HG03175 (cell line): ENCODE measurements at regions not wholly inside any gene's neighbourhood (a gene's known extent, or its start where the extent isn't known, plus 50 kb on each side); places are given as distances from the start of the nearest gene placed in this dataset.

Source experiments
- ATAC-seq: cut with Tn5 transposase; IDR thresholded peaks from one replicate; pipeline ENCODE4 v1.9.1; 2021; ENCODE audit warnings: mild to moderate bottlenecking, moderate library complexity; ENCODE audit not compliant: unreplicated experiment

DNA sequence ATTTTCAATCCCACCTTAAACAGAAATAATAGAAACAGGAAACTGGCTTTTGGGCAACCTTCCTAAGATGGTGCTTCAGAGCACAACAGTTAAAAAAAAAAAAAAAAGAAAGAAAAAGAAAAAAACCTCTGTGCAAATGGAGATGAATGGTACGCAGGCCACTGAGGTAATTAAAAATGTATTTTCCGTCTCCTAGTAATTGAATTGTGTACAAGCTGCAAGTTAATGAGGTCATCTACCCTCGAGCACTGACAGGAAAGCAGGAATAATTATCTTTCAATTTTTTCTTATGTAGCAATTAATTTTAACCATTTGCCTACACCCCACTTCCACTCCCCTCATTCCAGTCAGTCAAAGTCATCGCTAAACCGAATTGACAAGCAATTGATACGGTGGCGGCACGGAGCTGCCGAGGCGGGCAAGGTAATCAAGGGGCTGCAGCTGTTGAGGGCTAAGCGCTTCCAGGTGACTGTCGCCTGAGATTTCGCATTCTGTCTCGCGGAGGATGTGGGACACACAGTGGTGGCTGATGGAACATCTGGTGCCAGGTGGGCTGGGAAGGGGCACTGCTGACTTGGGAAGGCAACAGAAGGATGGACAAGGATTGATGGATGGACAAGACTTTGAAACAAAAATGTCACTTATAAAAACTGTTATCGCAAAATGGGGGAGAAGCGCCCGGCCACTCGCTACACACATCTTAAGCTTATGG, 109.4 kb downstream of the RCN1 start:
- no peak for ATAC-seq

DNA sequence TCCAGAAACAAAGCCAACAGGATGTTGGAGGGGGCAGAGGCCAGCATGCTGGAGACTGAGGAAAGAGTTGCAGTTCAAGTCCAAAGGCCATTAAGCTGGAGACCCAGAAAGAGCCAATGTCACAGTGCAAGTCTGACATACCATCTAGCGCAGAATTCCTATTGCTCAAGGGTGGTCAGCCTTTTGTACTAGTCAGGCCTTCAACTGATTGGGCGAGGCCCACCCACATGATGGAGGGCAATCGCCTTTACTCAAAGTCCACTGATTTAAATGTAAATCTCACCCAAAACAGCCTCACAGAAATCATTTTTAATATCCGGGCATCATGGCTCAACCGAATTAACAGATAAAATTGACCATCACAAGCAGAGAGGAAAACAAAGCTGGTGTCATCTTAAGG, 113.9 kb downstream of the RCN1 start:
- no peak for ATAC-seq

DNA sequence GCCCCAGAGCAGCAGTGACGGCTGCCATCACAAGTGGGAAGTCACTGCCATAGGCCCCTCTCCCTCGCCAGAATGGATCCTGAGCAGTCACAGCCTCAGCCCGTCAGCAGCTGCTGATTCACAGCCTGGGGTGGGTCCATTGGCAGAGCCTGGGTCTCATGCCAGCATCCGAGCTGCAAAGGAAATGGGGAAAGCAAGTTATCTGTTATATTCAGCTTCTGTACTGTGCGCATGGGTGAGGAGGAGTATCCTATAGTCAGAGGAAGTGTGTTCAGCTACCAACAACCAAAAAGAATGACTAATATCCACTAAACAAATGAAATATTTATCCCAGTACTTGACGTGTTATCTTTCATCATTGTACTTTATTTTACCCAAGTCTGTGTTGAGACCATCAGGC, 119.7 kb downstream of the RCN1 start:
- no peak for ATAC-seq

DNA sequence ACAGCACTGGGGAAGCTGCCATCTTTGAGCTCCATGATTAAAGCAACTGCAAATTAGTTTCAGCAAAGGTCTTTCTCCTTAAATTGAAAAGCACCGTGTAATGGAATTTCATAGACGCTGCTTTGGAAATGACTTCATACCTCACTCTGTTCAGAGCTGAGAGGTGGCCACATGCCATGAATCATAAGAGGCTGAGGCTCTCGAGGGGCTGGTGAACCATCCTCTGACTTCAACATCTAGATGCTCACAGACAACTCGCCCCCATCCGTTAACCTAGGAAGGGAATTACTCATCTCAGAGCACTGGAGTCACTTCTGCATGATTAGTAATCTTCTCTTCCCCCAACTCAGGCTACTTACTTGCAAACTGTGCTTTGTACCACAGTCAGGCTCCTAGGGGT, 122.3 kb downstream of the RCN1 start:
- ATAC-seq = no peak

DNA sequence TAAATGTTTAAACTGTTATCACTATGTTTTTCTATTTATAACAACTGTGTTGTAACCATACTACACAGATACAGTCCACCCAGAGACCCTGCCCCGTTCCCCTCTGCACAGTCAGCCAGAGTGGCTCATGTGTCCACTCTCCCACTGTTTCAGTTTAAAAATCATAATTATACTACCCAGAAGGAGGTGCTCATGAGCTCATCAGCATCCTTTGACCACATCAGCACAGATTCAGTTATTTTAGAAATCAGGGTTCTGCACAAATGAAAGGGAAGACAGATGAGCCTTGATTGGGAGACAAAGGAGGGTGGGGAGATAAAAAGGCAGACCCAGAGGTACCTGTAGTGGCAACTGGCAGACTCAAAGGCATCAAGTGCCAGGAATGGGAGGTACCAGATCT, 124.3 kb downstream of the RCN1 start:
- ATAC-seq = no peak

DNA sequence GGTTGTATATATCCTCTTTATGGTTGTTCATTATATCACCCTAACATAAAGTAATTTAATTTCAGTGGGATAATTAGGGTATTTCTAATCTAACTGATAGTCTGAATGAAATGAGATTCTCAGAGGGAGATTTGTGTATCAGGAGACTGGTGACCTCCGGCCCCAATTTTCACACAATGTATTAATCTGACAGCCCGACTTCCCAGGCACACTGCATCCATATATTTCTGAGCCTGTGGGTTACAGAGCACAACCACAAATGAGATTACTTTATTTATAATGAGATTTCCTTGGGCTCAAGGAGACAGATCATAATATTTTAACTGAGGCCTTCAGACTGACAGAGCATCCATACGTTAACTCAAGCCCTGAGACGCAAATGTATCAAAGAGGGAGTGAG, 125.9 kb downstream of the RCN1 start:
- no peak for ATAC-seq

DNA sequence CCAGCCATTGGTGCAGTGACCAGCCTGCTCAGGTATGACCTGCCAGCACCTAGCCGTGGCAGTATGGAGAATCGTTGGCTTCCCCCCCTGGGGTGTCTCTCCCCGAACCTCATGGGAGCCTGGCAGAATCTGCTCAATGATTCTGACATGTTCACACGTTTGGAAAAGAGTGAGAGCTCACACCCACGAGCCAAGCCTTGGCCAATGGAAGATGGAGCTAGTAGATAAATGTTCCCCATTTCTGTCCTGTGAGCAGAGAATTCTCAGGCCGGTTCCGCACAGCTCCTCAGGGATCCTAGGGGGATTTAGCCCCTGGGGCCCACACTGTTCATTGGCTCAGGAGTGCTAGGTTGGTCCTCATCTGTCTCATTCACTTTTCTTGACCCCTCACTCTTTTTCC, 128.4 kb downstream of the RCN1 start:
- no peak for ATAC-seq

DNA sequence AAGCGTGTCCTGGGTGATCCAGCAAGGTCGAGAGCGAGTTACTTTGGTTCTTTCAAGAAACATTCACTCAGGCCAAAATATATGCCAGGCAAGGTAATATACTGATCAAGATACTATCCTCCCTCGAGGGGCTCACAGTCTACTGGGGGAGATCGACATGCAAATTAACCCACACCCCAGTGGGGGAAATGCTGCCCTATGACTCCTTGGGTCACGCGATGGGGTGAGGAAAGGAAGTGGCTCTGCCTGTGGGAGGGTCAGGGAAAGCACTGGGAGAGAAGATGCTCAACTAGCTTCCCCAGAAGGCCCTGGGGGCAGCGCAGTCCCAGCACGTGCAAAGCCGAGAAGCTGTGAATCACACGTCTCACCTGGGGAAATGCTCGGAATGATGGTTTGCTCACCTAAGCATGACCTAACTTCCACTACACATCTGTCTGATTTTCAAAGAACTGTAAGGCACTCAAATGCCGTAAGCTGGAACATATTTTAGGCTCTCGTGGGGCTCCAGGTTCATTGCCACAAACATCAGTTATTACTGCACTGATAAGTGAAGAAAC, 130.7 kb downstream of the RCN1 start:
- no peak for ATAC-seq

DNA sequence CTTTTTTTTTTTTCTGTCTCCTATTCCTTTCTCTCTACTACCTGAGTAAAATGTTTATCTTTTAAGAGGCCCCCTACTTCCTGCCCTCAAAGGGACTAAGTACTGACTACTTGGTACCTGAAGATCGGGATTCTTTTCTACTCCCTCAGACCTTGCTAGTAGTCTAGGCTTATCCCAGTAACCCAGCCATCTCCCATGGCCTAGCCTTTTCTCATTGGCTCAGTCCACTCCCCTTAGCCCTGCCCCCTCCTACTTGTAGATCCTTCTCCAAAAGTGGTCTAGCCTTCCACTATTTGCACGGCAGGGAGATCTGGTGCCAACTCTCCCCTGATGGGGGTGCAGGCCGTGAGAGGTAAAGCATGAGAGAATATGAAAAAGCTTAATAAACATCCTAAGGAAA, 133.7 kb downstream of the RCN1 start:
- no peak for ATAC-seq

DNA sequence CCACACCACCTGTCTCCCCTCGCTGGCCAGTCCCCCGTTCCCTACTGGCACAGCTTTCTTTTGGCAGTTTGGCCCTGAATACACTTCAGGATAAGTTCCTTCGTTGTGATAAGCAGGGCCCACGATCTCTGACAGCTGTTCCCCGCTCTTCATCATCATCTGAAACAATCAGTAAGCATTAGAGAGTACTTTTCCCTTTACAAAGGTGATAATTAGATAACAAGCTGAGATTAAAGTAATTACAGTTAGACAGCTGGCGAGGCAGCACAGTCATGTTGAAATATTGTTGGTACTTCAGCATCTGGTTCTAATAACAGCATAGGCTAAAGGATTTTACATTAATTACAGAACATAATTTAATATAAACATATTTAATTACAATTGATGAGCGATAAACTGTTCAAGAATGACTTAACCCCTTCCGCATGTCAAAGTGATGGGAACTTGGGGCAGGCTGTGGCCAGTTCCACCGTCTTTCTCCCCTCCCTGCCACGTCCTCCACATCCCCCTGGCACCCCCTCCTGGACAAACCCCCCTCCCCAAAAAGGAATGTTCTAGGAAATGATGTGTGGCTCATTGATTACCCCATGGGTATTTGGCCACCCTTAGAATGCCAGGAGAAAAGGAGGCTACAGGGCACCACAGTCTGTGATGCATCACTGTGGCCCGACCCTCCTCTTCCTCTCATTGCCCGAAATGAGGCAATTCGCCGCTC, 134.9 kb downstream of the RCN1 start:
- ATAC-seq = no peak

DNA sequence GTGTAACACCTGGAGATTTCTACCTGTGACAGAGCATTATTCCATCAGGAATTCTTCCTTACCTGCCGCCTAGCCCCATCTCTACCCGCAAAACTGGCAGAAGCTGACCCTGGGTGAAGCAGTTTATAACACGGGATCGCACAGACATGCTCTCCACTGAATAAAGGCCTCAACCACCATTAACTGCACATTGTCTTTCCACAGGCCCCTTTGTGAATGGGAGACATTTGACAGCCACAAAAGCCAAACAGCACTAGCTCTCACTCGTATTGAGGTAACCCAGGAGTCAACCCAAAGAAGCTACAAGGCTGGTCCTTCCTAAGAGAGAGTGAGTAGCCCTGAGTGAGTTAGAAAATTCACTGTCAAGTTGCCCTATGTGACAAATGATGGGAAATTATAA, 135.6 kb downstream of the RCN1 start:
- ATAC-seq = no peak

DNA sequence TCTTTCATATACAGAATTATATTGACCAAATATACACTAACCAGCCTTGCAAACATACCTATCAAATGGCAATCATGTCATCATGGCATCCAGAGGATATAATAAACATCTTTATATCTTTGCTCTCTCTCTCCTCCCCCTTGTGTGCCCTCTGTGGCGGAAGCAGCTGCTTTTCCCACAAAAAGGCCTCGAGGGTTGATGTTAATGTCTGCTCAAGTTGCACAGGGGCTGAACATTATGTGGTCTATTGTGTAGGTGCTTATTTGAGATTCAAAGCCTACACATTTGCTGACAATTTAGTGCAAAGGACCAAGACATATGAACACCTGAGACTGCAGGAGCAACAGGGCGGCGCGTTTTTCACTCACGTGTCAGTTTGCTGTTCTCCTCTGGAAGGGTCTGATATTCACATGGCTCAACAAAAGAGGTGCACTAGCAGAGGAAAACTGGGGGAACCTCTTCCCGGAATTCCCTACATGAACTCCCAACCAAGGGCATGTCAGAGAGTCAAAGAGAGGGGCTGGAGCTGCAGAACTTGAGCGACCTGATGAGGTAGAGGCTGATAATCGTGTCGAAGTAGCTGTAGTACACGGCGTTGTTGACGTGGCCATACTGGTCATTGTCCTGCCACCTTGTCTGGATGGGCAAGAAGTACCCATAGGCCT, 138.8 kb downstream of the RCN1 start:
- ATAC-seq = no peak

DNA sequence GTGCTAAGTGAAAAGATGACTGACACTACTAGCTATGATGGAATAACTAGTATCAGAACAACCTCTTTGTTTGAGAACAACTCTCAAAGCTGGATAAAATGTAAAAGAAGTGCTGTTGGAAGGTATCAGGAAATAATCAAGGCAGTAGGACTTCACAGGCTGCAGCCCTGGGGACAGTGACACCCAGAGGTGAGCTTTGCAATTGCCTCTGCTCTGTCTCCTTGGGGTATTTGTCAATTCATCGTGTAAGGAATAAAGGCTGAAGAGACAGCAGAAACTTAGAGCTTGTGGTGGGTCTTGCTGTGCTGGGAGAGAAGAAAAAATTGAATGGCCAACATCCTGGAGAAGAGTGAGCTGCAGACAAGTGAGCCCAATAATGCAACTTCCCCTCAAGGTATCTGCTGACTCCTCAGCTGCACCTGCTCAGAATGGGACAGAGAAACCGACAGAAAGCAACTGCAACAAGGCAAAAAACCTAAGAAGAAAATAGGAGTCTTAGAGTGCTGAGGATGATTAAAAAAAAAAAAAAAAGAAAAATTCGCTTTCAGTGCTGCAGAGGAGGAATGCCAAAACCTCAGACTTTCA, 141.1 kb downstream of the RCN1 start:
- ATAC-seq = peak; percentile 84

DNA sequence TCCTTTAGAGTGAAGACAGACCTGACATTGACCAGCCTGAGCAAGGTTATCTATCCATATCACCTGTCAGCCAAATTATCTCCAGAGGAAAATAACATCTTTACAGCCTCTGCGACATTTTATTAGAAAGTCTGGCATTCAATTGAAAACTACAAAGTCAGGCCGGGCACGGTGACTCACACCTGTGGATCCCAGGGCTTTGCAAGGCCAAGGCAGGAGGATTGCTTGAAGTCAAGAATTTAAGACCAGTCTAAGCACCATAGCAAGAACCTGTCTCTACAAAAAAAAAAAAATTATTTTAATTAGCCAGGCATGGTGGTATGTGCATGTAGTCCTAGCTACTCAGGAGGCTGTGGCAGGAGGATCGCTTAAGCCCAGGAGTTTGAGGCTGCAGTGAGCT, 141.6 kb downstream of the RCN1 start:
- ATAC-seq = no peak

DNA sequence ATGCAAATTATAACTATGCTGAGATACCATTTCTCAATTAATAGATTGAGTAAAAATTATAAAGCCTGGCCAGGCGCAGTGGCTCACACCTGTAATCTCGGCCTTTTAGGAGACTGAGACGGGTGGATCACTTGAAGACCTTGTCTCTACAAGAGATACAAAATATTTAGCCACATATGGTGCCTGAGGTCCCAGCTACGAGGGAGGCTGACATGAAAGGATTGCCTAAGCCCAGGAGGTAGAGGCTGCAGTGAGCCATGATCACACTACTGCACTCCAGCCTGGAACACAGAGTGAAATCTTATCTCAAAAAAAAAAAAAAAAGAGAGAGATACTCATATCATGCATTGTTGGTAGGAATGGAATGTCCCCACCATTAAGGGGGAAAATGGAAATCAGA, 142.4 kb downstream of the RCN1 start:
- no peak for ATAC-seq

DNA sequence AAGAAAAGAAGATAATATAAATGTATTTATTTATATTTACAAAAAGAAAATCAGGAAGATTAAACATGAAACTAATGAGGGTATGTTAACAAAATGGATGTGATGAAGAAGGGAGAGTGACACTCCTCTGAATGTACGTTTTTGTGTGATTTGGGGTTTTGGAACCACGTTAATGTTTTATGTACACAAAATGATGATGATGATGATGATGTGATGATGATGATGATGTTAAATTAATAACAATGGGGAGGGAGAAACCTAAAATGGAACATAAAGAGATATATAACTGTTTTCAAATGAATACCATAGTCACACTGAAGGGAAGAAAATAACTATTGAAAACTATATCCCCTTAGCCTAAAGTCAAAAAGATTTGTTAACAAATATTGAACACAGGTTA, 143.1 kb downstream of the RCN1 start:
- no peak for ATAC-seq

DNA sequence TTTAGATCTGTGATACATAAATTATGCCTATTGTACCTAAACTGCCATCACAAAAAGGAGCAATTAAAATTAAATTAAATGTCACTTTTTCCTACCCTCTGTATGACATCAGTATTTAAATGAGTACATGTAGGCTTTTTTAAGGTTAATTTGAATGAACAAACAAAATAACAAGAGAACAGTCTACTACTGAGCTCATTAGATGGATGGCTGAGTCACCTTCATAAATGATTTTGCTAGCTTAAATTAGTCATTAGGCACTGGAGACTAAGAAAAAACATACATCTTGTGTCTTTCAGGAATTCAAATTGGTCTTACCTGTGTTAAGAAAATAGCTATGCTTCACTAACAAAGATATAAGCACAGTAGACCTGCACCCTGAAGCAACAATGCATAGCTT, 153.6 kb downstream of the RCN1 start:
- no peak for ATAC-seq

DNA sequence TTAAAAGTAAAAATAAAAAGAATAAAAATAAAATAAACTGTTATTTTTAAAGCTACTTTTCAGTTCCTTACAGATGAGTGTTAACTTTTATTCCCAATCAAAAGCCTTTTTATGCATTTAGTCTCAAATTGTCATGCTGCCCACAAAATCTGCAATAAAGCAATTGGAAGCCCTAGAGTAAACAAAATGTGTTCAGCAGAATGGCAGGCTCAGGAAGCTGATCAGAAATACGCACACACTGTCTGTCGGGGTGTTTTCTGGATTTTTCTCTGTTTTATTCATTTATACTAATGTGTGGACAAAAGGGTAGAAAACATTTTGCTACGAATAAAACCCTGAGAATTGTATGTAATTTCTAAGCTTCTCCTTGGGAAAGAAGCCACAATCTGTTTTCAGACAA, 162.8 kb downstream of the RCN1 start:
- ATAC-seq = no peak

DNA sequence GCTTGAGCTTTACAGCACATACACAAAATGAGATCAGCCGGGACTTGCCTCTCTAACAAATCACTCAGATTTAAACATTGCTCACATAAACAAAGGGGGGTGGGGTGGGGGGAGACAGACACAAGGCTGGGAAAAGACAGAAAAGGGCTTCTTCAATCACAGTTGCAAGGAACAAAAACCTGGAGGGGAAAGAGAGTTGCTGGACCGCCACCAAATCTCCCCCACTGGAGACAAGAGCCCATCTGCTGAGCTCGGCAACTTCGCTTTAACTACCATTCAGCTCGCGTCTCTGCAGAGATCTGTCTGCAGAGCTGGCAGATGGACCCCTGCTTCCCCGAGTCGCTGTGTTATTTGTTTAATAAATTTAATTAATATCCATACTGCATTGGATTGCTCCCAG, 165.0 kb downstream of the RCN1 start:
- ATAC-seq = no peak

DNA sequence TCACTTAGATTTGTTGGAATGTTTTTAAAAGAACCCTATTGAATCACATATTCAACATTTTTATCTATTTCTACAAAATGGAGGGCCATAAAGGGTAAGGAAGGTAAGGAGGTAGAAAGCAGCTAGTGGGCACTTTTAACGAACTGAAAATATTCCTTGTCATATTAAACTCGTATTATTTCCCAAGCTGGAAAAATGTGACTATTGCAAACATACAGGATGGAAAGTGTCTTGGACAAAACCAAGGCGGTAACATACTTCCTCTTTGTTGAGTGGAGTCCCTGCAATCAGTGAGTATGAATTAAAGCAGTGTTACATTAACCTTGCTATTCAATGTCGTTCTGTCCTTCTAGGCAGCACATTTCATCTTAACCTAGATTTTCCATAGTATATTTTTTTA, 165.6 kb downstream of the RCN1 start:
- no peak for ATAC-seq

DNA sequence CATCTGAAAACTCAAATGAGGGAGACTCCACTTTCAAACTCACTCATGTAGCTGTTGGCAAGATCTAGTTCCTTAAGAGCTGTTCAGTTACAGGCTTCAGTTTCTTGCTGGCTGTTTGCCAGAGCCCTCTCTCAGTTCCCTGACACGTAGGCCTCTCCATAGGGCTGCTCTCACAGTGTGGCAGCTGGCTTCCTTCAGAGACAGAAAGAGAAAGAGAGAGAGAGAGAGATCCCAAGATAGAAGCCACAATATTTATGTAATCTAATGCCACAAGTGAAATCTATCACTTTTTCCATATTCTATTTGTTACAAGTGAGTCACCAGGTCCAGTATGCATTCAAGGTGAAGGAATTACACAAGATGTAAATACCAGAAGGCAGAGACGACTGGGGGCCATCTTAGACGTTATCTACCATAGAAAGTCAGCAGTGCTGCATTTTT, 168.8 kb downstream of the RCN1 start:
- ATAC-seq = peak; percentile 93

DNA sequence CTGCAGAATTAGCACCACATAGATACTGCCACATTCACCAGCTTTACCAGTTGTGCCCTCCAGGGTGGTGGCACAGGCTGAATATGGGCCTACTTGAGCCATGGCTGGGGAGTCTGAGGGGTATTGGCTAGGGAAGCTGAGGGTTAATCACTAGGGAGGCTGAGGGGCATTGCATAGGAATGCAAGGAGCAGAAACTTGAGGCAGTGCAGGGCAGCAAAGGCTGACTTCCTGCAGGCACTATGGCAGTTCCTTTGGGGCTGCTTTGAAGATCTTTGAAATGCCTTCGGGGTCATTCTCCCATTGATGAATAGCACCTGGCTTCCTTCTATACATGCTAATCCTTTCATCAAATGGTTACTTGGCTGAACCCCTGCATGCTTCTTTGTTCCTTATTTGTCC, 171.5 kb downstream of the RCN1 start:
- ATAC-seq = no peak
